Stimulated activated CD8-positive, alpha-beta memory T cell treated with anti-CD3 and anti-CD28 coated beads, Interleukin-2, amount 100 ng/mL, for 48 hours (primary cell): ENCODE measurements at regions not wholly inside any gene's neighbourhood (a gene's known extent, or its start where the extent isn't known, plus 50 kb on each side); places are given as distances from the start of the nearest gene placed in this dataset.
"Not testable (repeated sequence)": the region's sequence is repeated elsewhere in the genome, so short reads cannot be mapped to it uniquely, and the experiment has no call there.

Source experiments
- DNase-seq, 2 donors: peaks; one replicate each; pipeline ENCODE4 v3.0.0-alpha.2; 2020; ENCODE audit warnings: low read depth in 2 of 2

GRCh38 chr5:82426464-82427154 is 148.5 kb upstream of the RPS23 start:
- no peak for DNase-seq

DNA sequence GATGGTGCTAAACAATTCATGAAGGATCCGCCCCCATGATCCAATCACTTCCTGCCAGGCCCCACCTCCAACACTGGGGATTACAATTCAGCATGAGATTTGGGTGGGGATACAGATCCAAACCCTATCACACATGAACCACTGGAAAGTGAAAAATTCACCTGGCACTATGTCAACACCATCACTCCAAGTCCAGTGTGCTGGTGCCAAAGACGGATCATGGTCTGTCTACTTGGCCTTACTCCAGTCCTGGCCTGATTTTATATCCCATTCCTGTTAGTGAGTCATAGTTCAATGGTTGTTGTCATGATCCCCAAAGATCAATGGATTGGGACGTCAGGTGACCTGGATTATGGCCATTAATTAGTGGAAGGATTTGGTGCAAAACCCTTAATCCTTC is 147.4 kb upstream of the RPS23 start:
- DNase-seq, result no peak

- DNase-seq, result no peak
Measured at GRCh38 chr5:82424211-82424610, 146.1 kb upstream of the RPS23 start.

DNA sequence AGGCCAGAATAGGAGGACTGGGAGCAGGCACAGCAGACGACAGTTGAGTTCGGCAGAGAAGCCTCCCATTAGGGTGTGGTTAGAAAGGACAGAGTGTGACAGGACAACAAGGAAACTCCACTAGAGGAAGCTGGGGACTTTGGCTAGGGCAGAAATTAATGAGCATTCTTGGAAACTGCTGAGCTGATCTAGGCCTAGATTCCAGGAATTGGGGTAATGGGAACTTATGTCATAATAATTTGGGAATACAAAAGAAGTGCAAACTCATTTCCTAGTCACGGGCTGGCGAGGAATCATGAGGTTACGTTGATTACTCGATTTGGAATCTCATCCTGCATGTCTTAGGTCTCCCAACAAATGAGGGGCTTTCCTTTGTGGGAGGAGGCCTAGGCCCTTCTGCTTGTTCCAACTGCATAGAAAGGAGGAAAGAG is 144.6 kb upstream of the RPS23 start:
- DNase-seq, result no peak

DNA sequence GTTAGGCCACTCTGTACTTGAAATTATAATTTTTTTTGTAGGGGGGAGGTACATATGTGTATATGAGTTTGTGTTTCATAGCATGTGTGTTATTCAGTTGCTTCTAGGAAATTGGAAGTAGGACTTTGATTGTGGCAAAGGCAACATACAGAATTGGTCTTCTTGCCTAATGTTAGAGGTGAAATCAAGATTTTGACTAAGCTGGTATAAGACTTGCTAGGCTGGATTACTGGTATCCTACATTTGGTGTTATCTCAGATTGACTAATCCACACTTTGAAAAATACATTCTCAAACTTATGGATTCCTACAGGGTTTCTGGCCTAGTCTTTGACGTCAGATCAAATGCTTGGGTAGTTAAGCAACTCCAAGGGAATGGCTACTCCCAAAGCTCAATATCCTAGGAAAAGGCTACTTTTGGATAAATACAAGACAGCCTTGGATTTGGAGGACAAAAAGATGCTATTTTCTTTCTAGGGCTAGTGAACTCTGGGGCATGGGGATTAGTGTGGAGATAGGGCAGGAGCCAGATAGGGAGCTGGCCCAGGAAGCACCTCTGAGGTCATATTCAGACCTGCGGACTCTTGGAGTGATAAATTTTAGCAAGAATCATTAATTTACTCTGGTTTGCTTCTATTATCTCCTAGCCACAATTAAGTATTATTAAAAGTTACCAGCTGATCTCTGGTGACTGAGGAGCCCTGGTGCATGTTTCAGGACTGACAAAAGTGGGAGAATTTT is 144.0 kb upstream of the RPS23 start:
- DNase-seq, result no peak

GRCh38 chr5:82421119-82421518 is 143.0 kb upstream of the RPS23 start:
- DNase-seq, result no peak

GRCh38 chr5:82420524-82420923 is 142.4 kb upstream of the RPS23 start:
- DNase-seq, result not testable (repeated sequence)

- DNase-seq, result no peak
Measured at GRCh38 chr5:82419559-82420332, 141.6 kb upstream of the RPS23 start.

- DNase-seq, result no peak
Measured at GRCh38 chr5:82418608-82418950, 140.4 kb upstream of the RPS23 start.

- no peak for DNase-seq
Measured at GRCh38 chr5:82417776-82418607, 139.8 kb upstream of the RPS23 start.

DNA sequence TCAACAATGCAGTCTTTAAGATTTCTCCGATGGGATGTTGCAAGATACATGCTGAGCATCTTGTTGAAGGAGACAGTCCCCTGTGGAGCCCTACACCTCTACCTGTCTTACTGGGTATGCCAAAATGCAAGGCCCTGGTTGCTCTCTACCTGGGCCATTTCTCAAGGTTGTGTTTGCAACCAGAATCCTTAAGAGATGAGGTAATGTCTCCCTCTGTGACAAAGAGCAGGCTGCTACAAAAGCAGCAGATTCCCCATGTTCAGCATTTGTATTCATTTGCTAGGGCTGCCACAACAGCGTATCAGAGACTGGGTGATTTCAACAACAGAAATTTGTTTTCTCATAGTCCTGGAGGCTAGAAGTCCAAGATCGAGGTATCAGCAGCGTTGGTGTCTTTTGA is 138.4 kb upstream of the RPS23 start:
- no peak for DNase-seq

GRCh38 chr5:82414041-82414388 is 135.9 kb upstream of the RPS23 start:
- DNase-seq, result no peak

DNA sequence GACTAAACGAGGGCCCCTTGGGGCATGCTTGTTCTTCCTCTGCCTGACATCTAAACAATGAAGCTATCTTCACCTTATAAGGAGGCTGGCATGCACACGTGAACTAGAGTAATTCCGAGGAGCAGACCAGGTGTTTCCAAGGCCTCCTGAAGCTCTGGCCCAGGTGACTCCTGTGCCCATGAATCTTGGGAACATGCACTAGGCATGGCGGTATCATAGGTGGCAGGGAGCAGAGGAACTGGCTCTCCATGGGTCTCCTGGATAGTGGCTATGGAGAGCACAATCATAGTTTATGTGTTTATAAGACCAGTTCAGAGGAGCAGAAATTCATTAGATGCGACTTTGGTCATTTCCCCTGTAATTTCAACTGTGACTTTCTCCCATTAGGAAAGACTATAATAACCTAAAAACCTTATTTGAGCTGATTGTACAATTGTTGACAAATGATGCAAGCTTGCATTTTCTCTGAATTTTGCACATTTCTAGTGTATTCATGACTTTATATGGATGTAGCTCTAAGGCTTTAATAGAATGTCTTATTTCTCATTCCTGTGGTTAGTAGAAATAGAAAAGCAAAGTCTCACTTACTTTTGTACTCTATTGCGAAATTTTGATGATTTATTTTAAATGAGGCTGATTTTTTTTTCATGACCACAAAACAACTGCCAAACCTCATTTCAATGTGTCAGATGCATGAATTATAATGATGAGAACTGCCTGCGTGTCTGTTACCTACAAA is 135.3 kb upstream of the RPS23 start:
- no peak for DNase-seq

DNA sequence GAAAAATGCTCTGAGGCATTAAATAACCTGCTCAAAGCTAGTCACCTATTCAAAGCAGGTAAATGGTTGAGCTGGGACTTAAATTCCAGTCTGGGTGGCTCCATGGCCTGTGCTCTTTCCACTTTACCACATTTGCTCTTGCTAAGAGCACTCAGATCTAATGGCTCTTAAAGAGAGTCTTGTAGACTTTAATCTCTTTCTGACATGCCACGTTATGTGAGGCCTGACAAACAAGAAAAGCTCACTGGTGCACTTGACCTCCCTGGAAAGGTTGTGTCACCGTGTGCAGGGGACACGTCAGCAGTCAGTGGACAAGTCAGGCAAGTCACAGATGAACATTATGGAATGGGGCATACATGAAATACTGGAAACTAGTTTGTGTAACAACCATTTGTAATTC is 129.9 kb upstream of the RPS23 start:
- DNase-seq, result no peak

- DNase-seq, result no peak
Measured at GRCh38 chr5:82406205-82406773, 128.1 kb upstream of the RPS23 start.

- DNase-seq, result no peak
Measured at GRCh38 chr5:82405618-82406204, 127.6 kb upstream of the RPS23 start.

DNA sequence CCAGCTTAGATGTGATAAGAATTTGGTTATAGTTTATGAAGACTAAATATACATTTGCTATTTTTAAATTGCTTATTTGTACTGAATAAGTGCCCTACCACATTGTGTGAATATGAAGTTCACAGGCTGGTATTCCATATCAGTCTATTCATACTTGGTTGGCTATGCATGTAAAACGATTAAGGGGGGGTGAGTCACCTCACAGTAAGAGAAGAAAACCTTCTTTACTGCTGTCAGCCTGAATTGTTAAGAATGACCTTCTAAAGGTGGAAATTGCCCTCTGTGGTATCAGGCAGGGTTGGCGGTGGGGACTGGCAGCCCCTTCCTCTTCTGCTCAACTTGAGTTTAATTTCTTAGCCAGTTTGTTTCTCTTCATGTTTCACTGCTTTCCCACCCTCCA is 127.0 kb upstream of the RPS23 start:
- no peak for DNase-seq

- no peak for DNase-seq
Measured at GRCh38 chr5:82404382-82404945, 126.3 kb upstream of the RPS23 start.

GRCh38 chr5:82403724-82404123 is 125.6 kb upstream of the RPS23 start:
- DNase-seq, result no peak

- no peak for DNase-seq
Measured at GRCh38 chr5:82403026-82403425, 124.9 kb upstream of the RPS23 start.
